VCaP (cell line): ENCODE measurements at regions not wholly inside any gene's neighbourhood (a gene's known extent, or its start where the extent isn't known, plus 50 kb on each side); places are given as distances from the start of the nearest gene placed in this dataset.

Experiments used
- H3K27ac ChIP-seq: fragments of 450-650 bp; 2 replicates; pipeline ENCODE4 v1.5.1; 2017
- CTCF ChIP-seq: fragments of 450-650 bp; conservative IDR thresholded peaks from 2 replicates; pipeline ENCODE4 v1.5.1; 2017; ENCODE audit warnings: mild to moderate bottlenecking, moderate library complexity

DNA sequence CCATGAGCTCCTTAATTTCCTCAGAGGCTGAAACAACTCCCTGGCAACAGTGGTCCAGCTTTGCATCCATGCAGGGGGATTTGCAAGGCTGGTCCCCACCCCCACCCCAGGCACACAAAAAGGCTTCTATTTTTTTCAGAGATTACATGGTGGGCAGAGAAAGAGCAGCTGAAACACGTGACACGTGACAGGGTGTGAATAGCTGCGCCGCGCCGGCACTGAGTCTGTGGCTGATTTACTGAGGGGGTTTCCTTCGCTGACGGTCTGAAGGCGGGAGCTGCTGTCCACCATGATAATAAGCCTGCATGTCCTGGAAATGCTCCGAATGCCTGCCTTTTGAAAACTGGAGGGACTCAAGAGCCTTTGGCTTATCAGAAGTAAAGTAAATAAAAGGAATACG is 50.7 kb upstream of the APCDD1 start:
- no peak overlapping the region for H3K27ac ChIP-seq
- TF ChIP-seq CTCF, result no peak

GRCh38 chr18:10404168-10404567 is 50.3 kb upstream of the APCDD1 start:
- no peak for TF ChIP-seq CTCF
- H3K27ac ChIP-seq, result no peak overlapping the region
